Smooth muscle cell (in vitro differentiated cells): ENCODE measurements at regions not wholly inside any gene's neighbourhood (a gene's known extent, or its start where the extent isn't known, plus 50 kb on each side); places are given as distances from the start of the nearest gene placed in this dataset.
"Not testable (repeated sequence)": the region's sequence is repeated elsewhere in the genome, so short reads cannot be mapped to it uniquely, and the experiment has no call there.

Experiments used
- DNase-seq: peaks from one replicate; lab custom pipeline; 2025; ENCODE audit not compliant: unreplicated experiment; lab: John Stamatoyannopoulos, UW
- H2AFZ ChIP-seq: fragments of 200-600 bp; sonication (generic); 2 replicates; pipeline ENCODE4 v1.6.0; 2016; ENCODE audit warnings: antibody characterized with exemption, low read depth, mild to moderate bottlenecking
- H3F3A ChIP-seq: fragments of 200-600 bp; sonication (generic); 2 replicates; pipeline ENCODE4 v1.6.0; 2017; ENCODE audit warnings: antibody characterized with exemption, low read depth
- H3K27ac ChIP-seq: fragments of 200-600 bp; sonication (generic); 2 replicates; pipeline ENCODE4 v1.5.1; 2016; ENCODE audit warnings: low read depth, mild to moderate bottlenecking
- H3K27me3 ChIP-seq: fragments of 200-600 bp; sonication (generic); 2 replicates; pipeline ENCODE4 v1.6.1; 2016; ENCODE audit warnings: low read depth, mild to moderate bottlenecking
- H3K36me3 ChIP-seq: fragments of 200-600 bp; sonication (generic); 2 replicates; pipeline ENCODE4 v1.5.1; 2016; ENCODE audit warnings: low read depth
- H3K4me1 ChIP-seq: fragments of 200-600 bp; sonication (generic); 2 replicates; pipeline ENCODE4 v1.5.1; 2016; ENCODE audit warnings: low read depth
- H3K4me2 ChIP-seq: fragments of 200-600 bp; sonication (generic); 2 replicates; pipeline ENCODE4 v1.6.0; 2016; ENCODE audit warnings: mild to moderate bottlenecking
- H3K4me3 ChIP-seq: fragments of 200-600 bp; sonication (generic); 2 replicates; pipeline ENCODE4 v1.5.1; 2016; ENCODE audit warnings: mild to moderate bottlenecking
- H3K79me2 ChIP-seq: fragments of 200-600 bp; sonication (generic); 2 replicates; pipeline ENCODE4 v1.6.0; 2016; ENCODE audit warnings: low read depth, mild to moderate bottlenecking
- H3K9ac ChIP-seq: fragments of 200-600 bp; sonication (generic); 2 replicates; pipeline ENCODE4 v1.6.0; 2016; ENCODE audit warnings: low read depth
- H3K9me3 ChIP-seq: fragments of 200-600 bp; sonication (generic); replicated peaks from 2 replicates; pipeline ENCODE4 v1.5.1; 2016; ENCODE audit warnings: low read depth
- H4K20me1 ChIP-seq: fragments of 200-600 bp; sonication (generic); 2 replicates; pipeline ENCODE4 v1.6.0; 2016; ENCODE audit warnings: low read depth
- WGBS: methylation state at CpG from one replicate; pipeline ENCODE4 v1.1.7; 2016; ENCODE audit warnings: low lambda C conversion rate; 5-methylcytosine and 5-hydroxymethylcytosine counted together
- TF ChIP-seq, protein P1 (sequence below): fragments of 200-600 bp; sonication (generic); IDR thresholded peaks from 2 replicates; pipeline ENCODE4 v1.5.1; 2017; ENCODE audit warnings: borderline replicate concordance, mild to moderate bottlenecking, antibody characterized with exemption; ENCODE audit not compliant: insufficient read depth, poor library complexity, severe bottlenecking

DNA sequence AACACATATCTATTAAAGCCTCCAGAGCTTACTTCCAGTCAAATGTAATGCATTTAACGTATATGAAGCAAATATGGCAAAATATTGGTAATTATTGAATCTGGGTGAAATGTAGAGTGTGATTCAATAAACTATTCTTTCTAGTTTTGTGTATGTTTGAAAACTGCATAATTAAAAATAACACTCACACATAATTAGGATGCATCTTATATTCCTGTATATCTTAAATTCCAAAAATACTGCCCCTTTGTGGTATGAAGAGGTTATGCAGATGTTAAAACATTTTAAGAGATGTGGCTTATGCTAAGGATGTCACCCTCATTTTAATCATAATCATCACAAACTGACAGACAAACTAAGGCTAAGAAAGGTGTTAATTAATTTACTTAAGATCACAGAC, 182.9 kb downstream of the COX18 start:
- H3K4me1 ChIP-seq = no peaks in the 10 kb centered on the region
- no peak overlapping the region for H3K9ac ChIP-seq
- H3K4me2 ChIP-seq = no peak overlapping the region
- H3K36me3 ChIP-seq = no peaks in the 10 kb centered on the region
- H3K4me3 ChIP-seq = no peak overlapping the region
- no peaks in the 10 kb centered on the region for H3K9me3 ChIP-seq
- no peak for DNase-seq
- TF ChIP-seq, protein P1, sequence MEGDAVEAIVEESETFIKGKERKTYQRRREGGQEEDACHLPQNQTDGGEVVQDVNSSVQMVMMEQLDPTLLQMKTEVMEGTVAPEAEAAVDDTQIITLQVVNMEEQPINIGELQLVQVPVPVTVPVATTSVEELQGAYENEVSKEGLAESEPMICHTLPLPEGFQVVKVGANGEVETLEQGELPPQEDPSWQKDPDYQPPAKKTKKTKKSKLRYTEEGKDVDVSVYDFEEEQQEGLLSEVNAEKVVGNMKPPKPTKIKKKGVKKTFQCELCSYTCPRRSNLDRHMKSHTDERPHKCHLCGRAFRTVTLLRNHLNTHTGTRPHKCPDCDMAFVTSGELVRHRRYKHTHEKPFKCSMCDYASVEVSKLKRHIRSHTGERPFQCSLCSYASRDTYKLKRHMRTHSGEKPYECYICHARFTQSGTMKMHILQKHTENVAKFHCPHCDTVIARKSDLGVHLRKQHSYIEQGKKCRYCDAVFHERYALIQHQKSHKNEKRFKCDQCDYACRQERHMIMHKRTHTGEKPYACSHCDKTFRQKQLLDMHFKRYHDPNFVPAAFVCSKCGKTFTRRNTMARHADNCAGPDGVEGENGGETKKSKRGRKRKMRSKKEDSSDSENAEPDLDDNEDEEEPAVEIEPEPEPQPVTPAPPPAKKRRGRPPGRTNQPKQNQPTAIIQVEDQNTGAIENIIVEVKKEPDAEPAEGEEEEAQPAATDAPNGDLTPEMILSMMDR = peak; percentile 61
- H3K27me3 ChIP-seq = no peaks in the 10 kb centered on the region
- H3F3A ChIP-seq = no peaks in the 10 kb centered on the region
- no peak overlapping the region for H3K27ac ChIP-seq
- H4K20me1 ChIP-seq = no peaks in the 10 kb centered on the region
- H3K79me2 ChIP-seq = no peaks in the 10 kb centered on the region
- 94% methylated on average over 1 of the region's 1 CpG for whole genome bisulfite sequencing
- no peak overlapping the region for H2AFZ ChIP-seq

DNA sequence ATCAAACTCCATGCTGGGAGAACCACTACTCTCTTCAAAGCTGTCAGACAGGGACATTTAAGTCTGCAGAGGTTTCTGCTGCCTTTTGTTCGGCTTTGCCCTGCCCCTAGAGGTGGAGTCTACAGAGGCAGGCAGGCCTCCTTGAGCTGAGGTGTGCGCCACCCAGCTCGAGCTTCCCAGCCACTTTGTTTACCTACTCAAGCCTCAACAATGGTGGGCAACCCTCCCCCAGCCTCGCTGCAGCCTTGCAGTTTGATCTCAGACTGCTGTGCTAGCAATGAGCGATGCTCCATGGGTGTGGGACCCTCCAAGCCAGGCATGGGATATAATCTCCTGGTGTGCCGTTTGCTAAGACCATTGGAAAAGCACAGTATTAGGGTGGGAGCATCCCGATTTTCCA, 185.3 kb downstream of the COX18 start:
- H3K4me1 ChIP-seq, H3F3A ChIP-seq, DNase-seq, H3K27me3 ChIP-seq, H3K36me3 ChIP-seq, H3K9me3 ChIP-seq, H3K79me2 ChIP-seq, H3K27ac ChIP-seq, H3K4me3 ChIP-seq, H2AFZ ChIP-seq, H4K20me1 ChIP-seq, H3K9ac ChIP-seq, H3K4me2 ChIP-seq: not testable (repeated sequence)
- 93% methylated on average over 7 of the region's 7 CpGs for WGBS

DNA sequence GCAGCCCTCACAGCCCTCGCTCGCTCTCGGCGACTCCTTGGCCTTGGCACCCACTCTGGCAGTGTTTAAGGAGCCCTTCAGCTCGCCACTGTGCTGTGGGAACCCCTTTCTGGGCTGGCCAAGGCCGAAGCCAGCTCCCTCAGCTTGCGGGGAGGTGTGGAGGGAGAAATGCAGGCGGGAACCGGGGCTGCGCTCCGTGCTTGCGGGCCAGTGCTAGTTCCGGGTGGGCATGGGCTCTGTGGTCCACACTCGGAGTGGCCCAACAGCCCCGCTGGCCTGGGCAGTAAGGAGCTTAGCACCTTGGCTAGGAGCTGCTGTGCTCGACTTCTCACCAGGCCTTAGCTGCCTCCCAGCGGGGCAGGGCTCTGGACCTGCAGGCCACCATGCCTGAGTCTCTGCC, 192.6 kb downstream of the COX18 start:
- no peak overlapping the region for H2AFZ ChIP-seq
- no peaks in the 10 kb centered on the region for H3K27me3 ChIP-seq
- no peaks in the 10 kb centered on the region for H3K36me3 ChIP-seq
- TF ChIP-seq, protein P1 = no peak
- no peaks in the 10 kb centered on the region for H3K79me2 ChIP-seq
- H3K27ac ChIP-seq = no peak overlapping the region
- no peaks in the 10 kb centered on the region for H3F3A ChIP-seq
- no peak for DNase-seq
- WGBS = 93% methylated on average over 17 of the region's 17 CpGs
- no peak overlapping the region for H3K9ac ChIP-seq
- H3K4me1 ChIP-seq = no peaks in the 10 kb centered on the region
- H3K4me2 ChIP-seq = no peak overlapping the region
- H4K20me1 ChIP-seq = no peaks in the 10 kb centered on the region
- no peaks in the 10 kb centered on the region for H3K9me3 ChIP-seq
- no peak overlapping the region for H3K4me3 ChIP-seq

DNA sequence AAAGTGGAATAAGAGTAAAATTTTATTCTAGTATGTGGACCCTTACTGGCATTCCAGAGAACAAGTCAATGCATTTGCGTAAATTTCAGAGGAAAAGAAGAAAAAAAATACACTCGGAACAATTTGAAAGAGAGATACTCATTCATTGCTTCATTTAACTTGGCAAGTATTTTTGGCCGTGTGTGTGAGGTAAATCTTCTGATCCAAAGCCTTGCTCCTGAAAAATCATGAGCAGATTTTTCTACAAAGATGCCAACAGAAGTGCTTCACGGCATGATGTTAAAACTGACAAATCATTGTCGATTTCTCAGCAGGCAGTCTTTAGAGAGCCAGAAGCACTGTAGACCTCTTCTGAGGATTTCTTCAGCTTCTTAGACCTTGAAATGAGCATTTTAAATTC, 194.0 kb downstream of the COX18 start:
- H3K79me2 ChIP-seq = no peaks in the 10 kb centered on the region
- no peaks in the 10 kb centered on the region for H3K9me3 ChIP-seq
- H3F3A ChIP-seq = no peaks in the 10 kb centered on the region
- WGBS = 93% methylated on average over 5 of the region's 5 CpGs
- no peaks in the 10 kb centered on the region for H3K27me3 ChIP-seq
- H3K4me2 ChIP-seq = no peak overlapping the region
- H3K4me3 ChIP-seq = no peak overlapping the region
- DNase-seq = no peak
- H3K4me1 ChIP-seq = no peaks in the 10 kb centered on the region
- no peaks in the 10 kb centered on the region for H3K36me3 ChIP-seq
- H3K27ac ChIP-seq = no peak overlapping the region
- H4K20me1 ChIP-seq = no peaks in the 10 kb centered on the region
- H2AFZ ChIP-seq = no peak overlapping the region
- TF ChIP-seq, protein P1 = no peak
- H3K9ac ChIP-seq = no peak overlapping the region
